Bronchial epithelial cell (primary cell): ENCODE measurements at regions not wholly inside any gene's neighbourhood (a gene's known extent, or its start where the extent isn't known, plus 50 kb on each side); places are given as distances from the start of the nearest gene placed in this dataset.

ENCODE experiments used
- DNase-seq: peaks from one replicate; pipeline ENCODE4 v3.0.0-alpha.2; 2010; ENCODE audit warnings: low read depth
- FAIRE-seq: peaks from 2 replicates; lab custom pipeline; 2011; peaks lifted over from hg19 to GRCh38; lab: Jason Lieb, UNC
- H3K27me3 ChIP-seq: 2 replicates; pipeline ENCODE4 v1.5.1; 2011; ENCODE audit warnings: low read length; ENCODE audit not compliant: control insufficient read depth, insufficient read depth
- H3K36me3 ChIP-seq: 2 replicates; pipeline ENCODE4 v1.5.1; 2011; ENCODE audit warnings: low read length; ENCODE audit not compliant: control insufficient read depth, insufficient read depth
- H3K4me3 ChIP-seq: 2 replicates; pipeline ENCODE4 v1.5.1; 2011; ENCODE audit warnings: mild to moderate bottlenecking, low read depth, low read length, control low read depth
- TF ChIP-seq, protein P1 (sequence below): IDR thresholded peaks from 2 replicates; pipeline ENCODE4 v1.5.1; 2011; ENCODE audit warnings: mild to moderate bottlenecking, moderate library complexity, low read length, control low read depth, inconsistent platforms; ENCODE audit not compliant: insufficient read depth, severe bottlenecking

DNA sequence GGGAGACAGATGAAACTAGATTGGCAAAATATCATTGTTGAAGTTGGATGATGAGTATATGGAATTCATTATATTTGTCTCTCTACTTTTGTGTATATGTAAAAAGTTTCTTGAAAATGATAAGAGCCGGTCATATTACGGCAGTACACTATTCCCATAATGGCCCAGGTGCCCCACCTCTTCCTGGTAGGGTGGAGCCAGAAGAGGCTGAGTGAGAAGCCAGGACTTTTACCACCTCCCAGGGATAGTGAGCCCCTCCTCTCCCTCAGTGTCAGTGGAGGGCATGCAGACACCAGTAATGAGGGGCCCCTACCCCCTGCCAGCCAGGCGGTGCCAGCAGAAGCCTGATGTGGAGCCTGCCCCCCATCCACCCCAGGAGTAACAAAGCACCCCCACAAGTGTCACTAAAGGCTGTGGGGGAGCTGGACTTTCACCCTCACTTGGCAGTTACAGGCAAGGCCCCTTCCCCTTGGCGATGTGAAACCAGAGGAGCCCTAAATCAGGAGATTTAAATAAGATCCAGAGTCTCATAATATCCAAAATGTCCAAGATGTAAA lies 198.9 kb upstream of the RBBP8 start:
- DNase-seq (no peak), FAIRE-seq (no peak)
- no peaks in the 10 kb centered on the region for H3K36me3 ChIP-seq
- no peak overlapping the region for H3K4me3 ChIP-seq
- TF ChIP-seq, protein P1, sequence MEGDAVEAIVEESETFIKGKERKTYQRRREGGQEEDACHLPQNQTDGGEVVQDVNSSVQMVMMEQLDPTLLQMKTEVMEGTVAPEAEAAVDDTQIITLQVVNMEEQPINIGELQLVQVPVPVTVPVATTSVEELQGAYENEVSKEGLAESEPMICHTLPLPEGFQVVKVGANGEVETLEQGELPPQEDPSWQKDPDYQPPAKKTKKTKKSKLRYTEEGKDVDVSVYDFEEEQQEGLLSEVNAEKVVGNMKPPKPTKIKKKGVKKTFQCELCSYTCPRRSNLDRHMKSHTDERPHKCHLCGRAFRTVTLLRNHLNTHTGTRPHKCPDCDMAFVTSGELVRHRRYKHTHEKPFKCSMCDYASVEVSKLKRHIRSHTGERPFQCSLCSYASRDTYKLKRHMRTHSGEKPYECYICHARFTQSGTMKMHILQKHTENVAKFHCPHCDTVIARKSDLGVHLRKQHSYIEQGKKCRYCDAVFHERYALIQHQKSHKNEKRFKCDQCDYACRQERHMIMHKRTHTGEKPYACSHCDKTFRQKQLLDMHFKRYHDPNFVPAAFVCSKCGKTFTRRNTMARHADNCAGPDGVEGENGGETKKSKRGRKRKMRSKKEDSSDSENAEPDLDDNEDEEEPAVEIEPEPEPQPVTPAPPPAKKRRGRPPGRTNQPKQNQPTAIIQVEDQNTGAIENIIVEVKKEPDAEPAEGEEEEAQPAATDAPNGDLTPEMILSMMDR: no peak
- H3K27me3 ChIP-seq: no peaks in the 10 kb centered on the region

DNA sequence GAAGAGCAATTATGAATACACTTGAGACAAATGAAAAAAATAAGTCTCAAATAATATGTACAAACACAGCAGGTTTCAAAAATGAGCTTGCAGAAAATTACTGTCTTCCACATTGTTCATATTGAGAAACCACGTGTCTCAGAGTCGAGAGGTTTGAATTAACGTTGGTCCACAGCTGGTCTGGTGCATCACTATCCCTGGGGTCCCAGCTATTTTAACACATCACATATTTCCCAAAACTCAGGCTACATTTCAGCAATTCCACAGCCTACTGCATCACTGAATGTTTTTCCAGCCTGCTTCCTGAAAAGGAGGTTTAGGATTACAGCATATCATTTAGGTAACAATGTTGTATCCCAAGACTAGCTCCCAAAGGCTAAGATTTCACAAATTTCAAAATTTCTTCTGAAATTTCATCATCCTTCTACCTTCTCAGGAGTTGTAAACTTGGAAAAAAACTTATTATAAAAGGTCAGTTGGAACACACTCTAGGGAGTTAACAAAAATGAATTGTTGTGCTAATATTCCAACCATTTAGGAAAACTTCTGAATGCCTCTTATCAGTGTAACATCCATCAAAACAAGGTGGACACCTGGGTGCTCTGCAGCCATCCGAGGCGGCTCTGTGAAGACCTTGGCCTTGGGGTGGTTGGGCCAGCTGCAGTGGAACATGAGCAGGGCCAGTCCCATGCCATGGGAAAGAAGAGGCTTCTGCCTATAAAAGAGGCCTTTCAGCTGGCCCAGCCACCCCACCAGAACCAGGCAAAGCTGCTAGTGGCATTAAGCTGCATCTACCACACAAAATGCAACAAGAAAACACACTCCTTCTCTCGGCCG lies 198.1 kb upstream of the RBBP8 start:
- no peaks in the 10 kb centered on the region for H3K27me3 ChIP-seq
- H3K4me3 ChIP-seq: no peak overlapping the region
- no peak for DNase-seq
- TF ChIP-seq, protein P1: no peak
- no peak for FAIRE-seq
- no peaks in the 10 kb centered on the region for H3K36me3 ChIP-seq

DNA sequence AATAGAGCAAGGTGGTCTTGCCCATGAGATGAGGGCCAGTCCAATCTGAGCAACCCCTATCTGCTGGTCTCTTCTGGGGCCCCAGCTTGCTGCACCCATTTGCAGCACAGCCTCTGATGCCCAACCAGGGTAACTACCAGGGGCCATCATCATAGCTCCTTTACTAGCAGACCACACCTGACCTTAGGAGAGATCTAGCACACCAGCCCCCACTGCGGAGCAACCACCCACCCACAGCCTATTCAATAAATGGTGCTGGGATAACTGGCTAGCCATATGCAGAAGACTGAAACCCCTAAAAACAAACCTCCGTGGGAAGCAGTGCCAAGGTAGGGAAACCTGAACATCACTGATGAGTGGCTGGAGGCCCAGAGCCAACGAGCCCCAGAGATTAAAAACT lies 196.1 kb upstream of the RBBP8 start:
- no peaks in the 10 kb centered on the region for H3K27me3 ChIP-seq
- DNase-seq: no peak
- no peaks in the 10 kb centered on the region for H3K36me3 ChIP-seq
- no peak for FAIRE-seq
- TF ChIP-seq, protein P1: no peak
- H3K4me3 ChIP-seq: no peak overlapping the region

DNA sequence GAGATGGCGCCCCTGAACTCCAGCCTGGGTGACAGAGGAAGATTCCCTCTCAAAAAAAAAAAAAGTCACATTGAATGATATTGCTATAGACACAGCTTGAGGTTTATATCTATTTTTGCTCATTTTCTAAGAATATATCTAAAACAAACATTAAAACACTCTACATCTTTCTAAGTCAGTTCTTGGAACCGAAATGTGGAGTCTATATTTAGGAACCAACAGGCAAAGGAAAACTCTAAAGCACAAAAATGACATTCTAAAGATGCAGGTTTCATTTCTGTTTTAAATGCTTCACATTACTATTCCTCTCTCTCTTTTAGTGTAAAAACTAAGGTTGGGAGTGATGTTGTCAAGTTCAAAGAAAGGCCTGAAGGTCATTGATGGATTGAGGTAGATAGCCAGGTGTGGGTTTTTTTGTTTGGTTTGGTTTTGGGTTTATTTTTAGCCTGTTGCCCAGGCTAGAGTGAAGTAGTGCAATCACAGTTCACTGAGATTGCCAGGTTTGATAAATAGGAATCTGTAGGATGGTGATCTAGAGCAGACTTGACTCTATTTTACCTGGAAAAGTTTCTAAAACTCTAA lies 194.0 kb upstream of the RBBP8 start:
- H3K27me3 ChIP-seq: no peaks in the 10 kb centered on the region
- TF ChIP-seq, protein P1: no peak
- no peak overlapping the region for H3K4me3 ChIP-seq
- no peaks in the 10 kb centered on the region for H3K36me3 ChIP-seq
- no peak for DNase-seq
- FAIRE-seq: no peak

DNA sequence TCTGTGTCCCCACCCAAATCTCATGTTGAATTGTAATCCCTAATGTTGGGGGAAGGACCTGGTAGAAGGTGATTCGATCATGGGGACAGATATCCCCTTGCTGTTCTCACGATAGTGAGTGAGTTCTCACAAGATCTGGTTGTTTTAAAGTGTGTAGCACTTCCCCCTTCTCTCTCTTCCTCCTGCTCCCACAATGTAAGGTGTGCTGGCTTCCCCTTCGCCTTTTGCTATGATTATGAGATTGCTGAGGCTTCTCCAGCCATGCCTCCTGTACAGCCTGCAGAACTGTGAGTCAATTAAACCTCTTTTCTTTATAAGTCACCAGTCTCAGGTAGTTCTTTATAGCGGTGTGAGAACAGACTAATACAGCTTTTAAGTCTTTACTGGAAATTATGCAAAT lies 193.3 kb upstream of the RBBP8 start:
- TF ChIP-seq, protein P1: no peak
- Histone ChIP-seq H3K36me3 (no peaks in the 10 kb centered on the region), H3K4me3 (no peak overlapping the region), H3K27me3 (no peaks in the 10 kb centered on the region)
- FAIRE-seq: no peak
- DNase-seq: no peak
